Endothelial cell of umbilical vein (primary cell): ENCODE measurements at regions not wholly inside any gene's neighbourhood (a gene's known extent, or its start where the extent isn't known, plus 50 kb on each side); places are given as distances from the start of the nearest gene placed in this dataset.

Experiments
- BruUV-seq: library from RNA; stranded (reverse); fragments of 400-500 nt; replicated peaks from 2 replicates; lab custom pipeline; 2021; lab: Mats Ljungman, UMichigan
- CTCF ChIA-PET: fragments of 300-600, 350-600 bp; sonication (Branson Sonifier 250); formaldehyde crosslinking; loops from one replicate; lab custom pipeline; 2021; ENCODE audit warnings: antibody characterized with exemption, inconsistent platforms; lab: Charles Lee
- POLR2A ChIA-PET: fragments of 300-600, 350-600 bp; sonication (Branson Sonifier 250); formaldehyde crosslinking; loops from one replicate; lab custom pipeline; 2021; ENCODE audit warnings: antibody characterized with exemption, inconsistent platforms; lab: Charles Lee
- DNase-seq: peaks from one replicate; pipeline ENCODE4 v3.0.0-alpha.2; 2011; ENCODE audit warnings: low read depth, low spot score
- FAIRE-seq: peaks from 2 replicates; lab custom pipeline; 2011; peaks lifted over from hg19 to GRCh38; lab: Jason Lieb, UNC
- H2AFZ ChIP-seq: 2 replicates; pipeline ENCODE4 v1.6.0; 2012; ENCODE audit warnings: low read depth, low read length, control low read depth, inconsistent platforms
- H3K27ac ChIP-seq: 2 replicates; pipeline ENCODE4 v1.5.1; 2011; ENCODE audit warnings: low read depth, mild to moderate bottlenecking, control low read depth, low read length, moderate library complexity; ENCODE audit not compliant: insufficient read depth
- H3K27me3 ChIP-seq, 2 experiments: 2 replicates each; pipeline versions ENCODE4 v1.6.0 to v1.6.1; 2011; ENCODE audit warnings: low read length in 2 of 2, mixed read lengths in 1 of 2; ENCODE audit not compliant: control insufficient read depth in 2 of 2, insufficient read depth in 2 of 2
- H3K36me3 ChIP-seq, 2 experiments: 2 replicates in 1 of 2; 3 replicates in 1 of 2; pipeline ENCODE4 v1.5.1; 2011; ENCODE audit warnings: low read length in 2 of 2, mild to moderate bottlenecking in 1 of 2, moderate library complexity in 1 of 2; ENCODE audit not compliant: control insufficient read depth in 2 of 2, insufficient read depth in 2 of 2; ENCODE audit errors: extremely low read depth in 1 of 2
- H3K4me1 ChIP-seq: 3 replicates; pipeline ENCODE4 v1.5.1; 2011; ENCODE audit warnings: mild to moderate bottlenecking, low read length; ENCODE audit not compliant: control insufficient read depth, insufficient read depth; ENCODE audit errors: extremely low read depth
- H3K4me2 ChIP-seq: 2 replicates; pipeline ENCODE4 v1.6.1; 2011; ENCODE audit warnings: low read length, control low read depth, mixed read lengths; ENCODE audit not compliant: insufficient read depth
- H3K4me3 ChIP-seq, 3 experiments: fragments of 200-600 bp in 1 of 3; sonication (generic), shearing (Covaris generic) in 1 of 3; replicated peaks in 1 of 3; 2 replicates each; pipeline ENCODE4 v1.5.1; 2011 to 2016; ENCODE audit warnings: control low read depth in 3 of 3, low read length in 3 of 3, mild to moderate bottlenecking in 2 of 3, inconsistent platforms in 1 of 3, low read depth in 1 of 3, moderate library complexity in 1 of 3; ENCODE audit not compliant: insufficient read depth in 1 of 3
- H3K79me2 ChIP-seq: 2 replicates; pipeline ENCODE4 v1.6.0; 2012; ENCODE audit warnings: low read length, inconsistent platforms; ENCODE audit not compliant: control insufficient read depth, insufficient read depth
- H3K9ac ChIP-seq: replicated peaks from 2 replicates; pipeline ENCODE3; 2011; ENCODE audit warnings: low read length, control low read depth; ENCODE audit not compliant: insufficient read depth; ENCODE audit errors: extremely low read depth
- H3K9me1 ChIP-seq: replicated peaks from 3 replicates; pipeline ENCODE4 v1.6.0; 2011; ENCODE audit warnings: mild to moderate bottlenecking, low read length; ENCODE audit not compliant: control insufficient read depth, insufficient read depth; ENCODE audit errors: extremely low read depth
- H3K9me3 ChIP-seq: replicated peaks from 2 replicates; pipeline ENCODE4 v1.5.1; 2012; ENCODE audit warnings: low read length, inconsistent platforms; ENCODE audit not compliant: control insufficient read depth, insufficient read depth
- H4K20me1 ChIP-seq: replicated peaks from 2 replicates; pipeline ENCODE3; 2011; ENCODE audit warnings: mild to moderate bottlenecking, low read length; ENCODE audit not compliant: control insufficient read depth, insufficient read depth; ENCODE audit errors: extremely low read depth
- EZH2 ChIP-seq: IDR thresholded peaks from 2 replicates; pipeline ENCODE4 v1.6.1; 2012; ENCODE audit warnings: borderline replicate concordance, low read depth, mild to moderate bottlenecking, moderate library complexity, low read length, inconsistent platforms; ENCODE audit not compliant: severe bottlenecking
- FOS ChIP-seq: IDR thresholded peaks from 2 replicates; pipeline ENCODE4 v1.6.1; 2011; ENCODE audit warnings: mild to moderate bottlenecking, low read length, moderate library complexity, borderline replicate concordance; ENCODE audit not compliant: insufficient read depth
- GATA2 ChIP-seq: IDR thresholded peaks from 2 replicates; pipeline ENCODE4 v1.7.0; 2011; ENCODE audit warnings: low read depth, mild to moderate bottlenecking, moderate library complexity, mixed read lengths, low read length; ENCODE audit not compliant: insufficient read length, insufficient read depth
- JUN ChIP-seq: IDR thresholded peaks from 2 replicates; pipeline ENCODE4 v1.6.1; 2011; ENCODE audit warnings: borderline replicate concordance, low read depth; ENCODE audit not compliant: insufficient read length, insufficient read depth
- MYC ChIP-seq: IDR thresholded peaks from one replicate; pipeline ENCODE4 v1.6.1; 2011; ENCODE audit warnings: mild to moderate bottlenecking, low read depth, low read length
- POLR2A ChIP-seq: IDR thresholded peaks from 2 replicates; pipeline ENCODE4 v1.6.1; 2012; ENCODE audit warnings: low read depth, mild to moderate bottlenecking, control low read depth, low read length
- POLR2AphosphoS5 ChIP-seq: IDR thresholded peaks from 2 replicates; pipeline ENCODE4 v1.6.1; 2012; ENCODE audit warnings: low read depth, mild to moderate bottlenecking, control low read depth, low read length, moderate library complexity; ENCODE audit not compliant: insufficient read depth
- dilution Hi-C: fragments of 300-500 bp; cut with MboI; formaldehyde crosslinking; loops from one replicate; pipeline ENCODE4 v1.15.0; 2019; ENCODE audit warnings: low sequenced_read_pairs; ENCODE audit not compliant: extremely low pct_ligation_motif_present
- intact Hi-C: fragments of 100-400 bp; cut with micrococcal nuclease; formaldehyde crosslinking; loops from one replicate; pipeline ENCODE4 v1.10.0; 2022
- TF ChIP-seq, protein P1 (sequence below): IDR thresholded peaks from 2 replicates; pipeline ENCODE4 v1.6.1; 2011; ENCODE audit not compliant: insufficient read depth, insufficient read length
- TF ChIP-seq, protein P2 (sequence below), 2 donors: IDR thresholded peaks; 1 replicate in 1 of 2; 2 replicates in 1 of 2; pipeline ENCODE4 v1.5.1; 2011; ENCODE audit warnings: low read length in 2 of 2, mild to moderate bottlenecking in 2 of 2, moderate library complexity in 2 of 2, control low read depth in 1 of 2, inconsistent platforms in 1 of 2, low read depth in 1 of 2; ENCODE audit not compliant: insufficient read depth in 1 of 2; ENCODE audit errors: extremely low read depth in 1 of 2

DNA sequence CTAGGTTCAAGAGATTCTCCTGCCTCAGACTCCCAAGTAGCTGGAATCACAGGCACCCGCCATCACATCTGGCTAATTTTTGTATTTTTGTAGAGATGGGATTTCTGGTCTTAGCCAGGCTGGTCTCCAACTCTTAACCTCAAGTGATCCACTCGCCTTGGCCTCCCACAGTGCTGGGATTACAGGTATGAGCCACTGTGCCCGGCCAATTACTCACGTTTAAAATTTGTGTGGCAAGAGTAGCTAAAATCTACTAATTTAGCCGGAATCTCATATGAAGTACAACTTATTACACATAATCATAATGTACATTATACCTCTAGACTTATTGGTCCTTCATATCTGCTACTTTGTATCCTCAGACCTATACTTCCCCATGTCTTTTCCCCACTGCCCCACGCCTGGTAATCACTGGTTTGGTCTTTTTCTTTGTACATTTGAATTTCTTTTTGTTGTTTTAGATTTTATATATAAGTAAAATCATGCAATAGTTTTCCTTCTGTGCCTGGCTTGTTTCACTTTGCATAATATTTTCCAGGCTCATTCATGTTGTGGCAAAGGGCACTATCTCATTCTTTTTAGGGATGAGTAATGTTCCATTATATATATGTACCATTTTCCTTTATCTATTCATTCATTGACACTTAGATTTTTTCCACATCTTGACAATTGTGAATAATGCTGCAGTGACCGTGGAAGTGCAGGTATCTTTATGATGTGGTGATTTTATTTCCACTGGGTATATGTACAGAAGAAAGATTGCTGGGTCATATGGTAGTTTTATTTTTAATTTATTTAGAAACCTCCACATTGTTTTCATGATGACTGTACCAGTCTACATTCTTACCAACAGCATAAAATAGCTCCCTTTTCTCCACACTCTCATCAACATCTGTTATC is 605.0 kb upstream of the CBLB start:
- Histone ChIP-seq H3K4me3 (no peak overlapping the region), H3K36me3 (no peaks in the 10 kb centered on the region), H3K4me2 (no peak overlapping the region), H3K4me1 (no peaks in the 10 kb centered on the region), H3K9ac (no peak overlapping the region), H3K79me2 (no peaks in the 10 kb centered on the region), H4K20me1 (no peaks in the 10 kb centered on the region), H2AFZ (no peak overlapping the region), H3K27ac (no peak overlapping the region), H3K9me3 (no peaks in the 10 kb centered on the region), H3K27me3 (no peaks in the 10 kb centered on the region), H3K9me1 (no peaks in the 10 kb centered on the region)
- intact Hi-C loops (no loop called here), dilution Hi-C loops (no loop called here)
- ChIA-PET POLR2A (no interaction called here), CTCF (no interaction called here)
- no peak for FAIRE-seq
- TF ChIP-seq, protein P1, sequence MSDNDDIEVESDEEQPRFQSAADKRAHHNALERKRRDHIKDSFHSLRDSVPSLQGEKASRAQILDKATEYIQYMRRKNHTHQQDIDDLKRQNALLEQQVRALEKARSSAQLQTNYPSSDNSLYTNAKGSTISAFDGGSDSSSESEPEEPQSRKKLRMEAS: no peak
- TF ChIP-seq POLR2AphosphoS5: no peak
- no peak for TF ChIP-seq JUN
- no peak for TF ChIP-seq FOS
- TF ChIP-seq EZH2: no peak
- TF ChIP-seq GATA2: no peak
- TF ChIP-seq MYC: no peak
- TF ChIP-seq POLR2A: no peak
- TF ChIP-seq, protein P2, sequence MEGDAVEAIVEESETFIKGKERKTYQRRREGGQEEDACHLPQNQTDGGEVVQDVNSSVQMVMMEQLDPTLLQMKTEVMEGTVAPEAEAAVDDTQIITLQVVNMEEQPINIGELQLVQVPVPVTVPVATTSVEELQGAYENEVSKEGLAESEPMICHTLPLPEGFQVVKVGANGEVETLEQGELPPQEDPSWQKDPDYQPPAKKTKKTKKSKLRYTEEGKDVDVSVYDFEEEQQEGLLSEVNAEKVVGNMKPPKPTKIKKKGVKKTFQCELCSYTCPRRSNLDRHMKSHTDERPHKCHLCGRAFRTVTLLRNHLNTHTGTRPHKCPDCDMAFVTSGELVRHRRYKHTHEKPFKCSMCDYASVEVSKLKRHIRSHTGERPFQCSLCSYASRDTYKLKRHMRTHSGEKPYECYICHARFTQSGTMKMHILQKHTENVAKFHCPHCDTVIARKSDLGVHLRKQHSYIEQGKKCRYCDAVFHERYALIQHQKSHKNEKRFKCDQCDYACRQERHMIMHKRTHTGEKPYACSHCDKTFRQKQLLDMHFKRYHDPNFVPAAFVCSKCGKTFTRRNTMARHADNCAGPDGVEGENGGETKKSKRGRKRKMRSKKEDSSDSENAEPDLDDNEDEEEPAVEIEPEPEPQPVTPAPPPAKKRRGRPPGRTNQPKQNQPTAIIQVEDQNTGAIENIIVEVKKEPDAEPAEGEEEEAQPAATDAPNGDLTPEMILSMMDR (IDR thresholded peaks at IDR 0.05; ENCODE audit: extremely low read depth in 1 of 2, insufficient read depth in 1 of 2, low read depth in 1 of 2, low read length in 2 of 2): no peak
- DNase-seq: no peak
- no TSS peak for BruUV-seq
